ENCODE measurements at regions not wholly inside any gene's neighbourhood (a gene's known extent, or its start where the extent isn't known, plus 50 kb on each side); places are given as distances from the start of the nearest gene placed in this dataset.
A peak's percentile ranks its signal among the peaks of the same experiment; 100 is the strongest.

GRCh38 chr12:59088673-59089072 is 168.4 kb upstream of the LRIG3 start:
- in situ Hi-C loops (cut with HindIII; ENCODE audit: extremely low pct_ligation_motif_present, low pct_unique_long_range_greater_than_20kb) = no loop called here

More at GRCh38 chr12:59088673-59089072, 168.4 kb upstream of the LRIG3 start:
- TF ChIP-seq ZBTB46 (CRISPR knock-in tag; IDR thresholded peaks at IDR 0.05; ENCODE audit: borderline replicate concordance) (no peak), MAF1 (CRISPR knock-in tag; IDR thresholded peaks at IDR 0.05; ENCODE audit: borderline replicate concordance) (no peak), ZNF574 (CRISPR knock-in tag; IDR thresholded peaks at IDR 0.05) (no peak), PHF8 (CRISPR knock-in tag; IDR thresholded peaks at IDR 0.05) (no peak), MAFK (conservative IDR thresholded peaks at IDR 0.05 in 1 of 2, IDR thresholded peaks at IDR 0.05 in 1 of 2; ENCODE audit: low read length in 2 of 2) (peak; percentile 80 to 89), MAFF (IDR thresholded peaks at IDR 0.05; ENCODE audit: low read depth, low read length) (peak; percentile 78)
- H3K36me3 ChIP-seq (replicated peaks in 1 of 2; ENCODE audit: control insufficient read depth in 1 of 2, insufficient read depth in 2 of 2, low read length in 2 of 2) = no peaks in the 10 kb centered on the region
- H3K9ac ChIP-seq (ENCODE audit: insufficient read depth, low read depth, low read length) = no peak overlapping the region
- ATAC-seq = no peak
- CTCF ChIA-PET (ENCODE audit: low intra/inter-chr PET ratio, low total read pairs) = no interaction called here
- H3K4me3 ChIP-seq (replicated peaks in 1 of 3; ENCODE audit: insufficient read depth in 1 of 3, low read depth in 2 of 3, low read length in 3 of 3) = no peak overlapping the region
- no peak overlapping the region for H3K27ac ChIP-seq (ENCODE audit: extremely low read length, insufficient read depth, low read length)
- H3K4me1 ChIP-seq (ENCODE audit: insufficient read depth, low read length) = no peaks in the 10 kb centered on the region
- no peak for FAIRE-seq
- H3K79me2 ChIP-seq (ENCODE audit: insufficient read depth, low read length) = no peaks in the 10 kb centered on the region
- no peaks in the 10 kb centered on the region for H3K9me3 ChIP-seq (ENCODE audit: low read length)
- intact Hi-C loops (cut with micrococcal nuclease; ENCODE audit: unreplicated experiment) = no loop called here
- no peaks in the 10 kb centered on the region for H3K27me3 ChIP-seq (ENCODE audit: control insufficient read depth in 1 of 2, insufficient read depth in 2 of 2, low read length in 2 of 2)
- no TSS peak for BruUV-seq (replicated peaks)
- H3K4me2 ChIP-seq (ENCODE audit: low read depth, low read length) = no peak overlapping the region
- no peak overlapping the region for H2AFZ ChIP-seq (ENCODE audit: low read length)
- no peaks in the 10 kb centered on the region for H4K20me1 ChIP-seq (ENCODE audit: insufficient read depth, low read length)
- no peak for DNase-seq (ENCODE audit: low spot score)
- WGBS (ENCODE audit: low lambda C conversion rate) = 31% methylated on average over 5 of the region's 5 CpGs
- POLR2A ChIA-PET = no interaction called here

Data from HepG2 (cell line).